ENCODE measurements at regions not wholly inside any gene's neighbourhood (a gene's known extent, or its start where the extent isn't known, plus 50 kb on each side); places are given as distances from the start of the nearest gene placed in this dataset.
"Not testable (repeated sequence)": the region's sequence is repeated elsewhere in the genome, so short reads cannot be mapped to it uniquely, and the experiment has no call there.

GRCh38 chr18:10247021-10247741, 207.3 kb upstream of the APCDD1 start:
- no peak for DNase-seq (ENCODE audit: low spot score)

- DNase-seq (ENCODE audit: low spot score) = no peak
Observed at GRCh38 chr18:10247742-10248082, 206.7 kb upstream of the APCDD1 start.

GRCh38 chr18:10248738-10249137, 205.7 kb upstream of the APCDD1 start:
- DNase-seq (ENCODE audit: low spot score) = no peak

GRCh38 chr18:10249270-10249669, 205.2 kb upstream of the APCDD1 start:
- DNase-seq (ENCODE audit: low spot score) = no peak

GRCh38 chr18:10249801-10250200, 204.6 kb upstream of the APCDD1 start:
- no peak for DNase-seq (ENCODE audit: low spot score)

- no peak for DNase-seq (ENCODE audit: low spot score)
Observed at GRCh38 chr18:10252494-10252893, 201.9 kb upstream of the APCDD1 start.

- no peak for DNase-seq (ENCODE audit: low spot score)
Observed at GRCh38 chr18:10252952-10253705, 201.3 kb upstream of the APCDD1 start.

- not testable (repeated sequence) for DNase-seq (ENCODE audit: low spot score)
Observed at GRCh38 chr18:10256276-10256675, 198.2 kb upstream of the APCDD1 start.

GRCh38 chr18:10258836-10259474, 195.5 kb upstream of the APCDD1 start:
- DNase-seq (ENCODE audit: low spot score) = no peak

GRCh38 chr18:10259901-10260300, 194.5 kb upstream of the APCDD1 start:
- no peak for DNase-seq (ENCODE audit: low spot score)

- DNase-seq (ENCODE audit: low spot score) = no peak
Observed at GRCh38 chr18:10261344-10262276, 192.8 kb upstream of the APCDD1 start.

GRCh38 chr18:10262566-10262965, 191.9 kb upstream of the APCDD1 start:
- DNase-seq (ENCODE audit: low spot score) = no peak

GRCh38 chr18:10264260-10264659, 190.2 kb upstream of the APCDD1 start:
- no peak for DNase-seq (ENCODE audit: low spot score)

GRCh38 chr18:10265560-10266333, 188.7 kb upstream of the APCDD1 start:
- DNase-seq (ENCODE audit: low spot score) = no peak

GRCh38 chr18:10266334-10266590, 188.2 kb upstream of the APCDD1 start:
- DNase-seq (ENCODE audit: low spot score) = no peak

- no peak for DNase-seq (ENCODE audit: low spot score)
Observed at GRCh38 chr18:10269261-10269660, 185.2 kb upstream of the APCDD1 start.

- DNase-seq (ENCODE audit: low spot score) = no peak
Observed at GRCh38 chr18:10270151-10270571, 184.3 kb upstream of the APCDD1 start.

GRCh38 chr18:10271481-10271880, 183.0 kb upstream of the APCDD1 start:
- DNase-seq (ENCODE audit: low spot score) = no peak

- no peak for DNase-seq (ENCODE audit: low spot score)
Observed at GRCh38 chr18:10274301-10274700, 180.1 kb upstream of the APCDD1 start.

GRCh38 chr18:10275486-10275885, 178.9 kb upstream of the APCDD1 start:
- no peak for DNase-seq (ENCODE audit: low spot score)

- no peak for DNase-seq (ENCODE audit: low spot score)
Observed at GRCh38 chr18:10278265-10278664, 176.2 kb upstream of the APCDD1 start.

Data from HT-29 (cell line).